ENCODE measurements at regions not wholly inside any gene's neighbourhood (a gene's known extent, or its start where the extent isn't known, plus 50 kb on each side); places are given as distances from the start of the nearest gene placed in this dataset.
"Not testable (repeated sequence)": the region's sequence is repeated elsewhere in the genome, so short reads cannot be mapped to it uniquely, and the experiment has no call there.

- DNase-seq, result not testable (repeated sequence)
Measured at GRCh38 chr1:120357046-120357445, 57.8 kb upstream of the NBPF8 start.

- DNase-seq, result peak; percentile 5
Measured at GRCh38 chr1:120356170-120356569, 58.7 kb upstream of the NBPF8 start.

GRCh38 chr1:120354618-120355184 is 60.1 kb upstream of the NBPF8 start:
- peak; percentile 59 for DNase-seq

DNA sequence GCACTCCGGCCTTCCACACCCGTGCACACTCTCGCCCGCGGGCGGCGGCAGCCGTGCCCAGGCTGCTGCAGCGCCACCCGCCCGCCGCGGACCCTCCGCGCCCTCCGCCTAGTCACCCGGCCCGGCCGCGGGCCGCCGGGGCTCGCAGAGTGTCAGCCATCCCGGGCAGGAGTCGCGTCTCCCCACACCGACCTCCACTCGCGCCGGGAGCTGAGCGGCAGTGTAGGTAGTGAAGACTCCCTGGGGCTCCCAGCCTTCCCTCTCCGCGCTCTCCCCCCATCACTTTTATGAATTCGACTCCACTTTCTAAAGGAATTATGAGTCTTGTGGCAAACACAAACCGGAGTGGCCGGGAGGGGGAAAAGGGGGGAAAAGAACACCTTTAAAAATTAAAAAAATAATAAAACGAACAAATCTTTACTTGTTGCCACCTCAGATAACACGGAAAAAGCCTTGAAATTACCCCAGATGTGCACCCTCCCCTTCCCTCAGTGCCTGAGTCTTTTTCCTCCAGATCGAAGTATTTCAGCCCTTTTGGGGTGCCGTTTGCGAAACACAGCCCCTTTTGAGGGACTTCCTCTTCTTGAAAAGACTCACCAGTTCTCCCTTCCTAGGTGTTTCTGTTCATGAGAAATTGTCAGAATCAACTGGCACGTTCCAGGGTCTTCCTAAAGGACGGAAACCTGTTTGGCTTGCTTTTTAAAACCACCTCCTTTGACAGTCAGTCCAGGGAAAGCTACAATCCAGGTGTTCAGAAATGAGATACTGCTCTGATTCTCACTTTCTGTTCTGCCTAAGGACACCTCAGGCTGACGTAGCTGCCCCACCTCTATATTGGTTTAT is 72.4 kb upstream of the NBPF8 start:
- DNase-seq, result not testable (repeated sequence)

DNA sequence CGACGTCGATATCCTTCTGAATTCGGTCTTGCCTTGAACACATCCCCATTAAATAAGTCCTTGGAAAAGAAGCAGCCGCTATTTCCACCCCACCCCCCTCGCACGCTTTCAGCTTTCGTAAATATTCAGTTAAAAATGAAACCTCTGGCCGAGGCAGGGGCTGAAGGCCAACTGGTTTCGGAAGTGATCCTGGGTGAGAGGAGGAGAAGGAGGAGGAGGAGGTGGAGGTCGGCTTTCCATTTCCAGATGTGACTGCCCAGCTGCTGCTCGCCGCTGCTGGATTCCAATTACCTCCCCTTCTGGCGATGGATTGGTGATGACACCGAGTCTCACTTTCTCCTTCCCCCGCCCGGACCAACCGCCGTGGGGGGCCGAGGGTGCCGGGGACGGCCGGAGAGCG is 73.1 kb upstream of the NBPF8 start:
- not testable (repeated sequence) for DNase-seq

GRCh38 chr1:120340838-120341751 is 73.7 kb upstream of the NBPF8 start:
- DNase-seq, result not testable (repeated sequence)

- DNase-seq, result not testable (repeated sequence)
Measured at GRCh38 chr1:120315738-120316137, 99.1 kb upstream of the NBPF8 start.

DNA sequence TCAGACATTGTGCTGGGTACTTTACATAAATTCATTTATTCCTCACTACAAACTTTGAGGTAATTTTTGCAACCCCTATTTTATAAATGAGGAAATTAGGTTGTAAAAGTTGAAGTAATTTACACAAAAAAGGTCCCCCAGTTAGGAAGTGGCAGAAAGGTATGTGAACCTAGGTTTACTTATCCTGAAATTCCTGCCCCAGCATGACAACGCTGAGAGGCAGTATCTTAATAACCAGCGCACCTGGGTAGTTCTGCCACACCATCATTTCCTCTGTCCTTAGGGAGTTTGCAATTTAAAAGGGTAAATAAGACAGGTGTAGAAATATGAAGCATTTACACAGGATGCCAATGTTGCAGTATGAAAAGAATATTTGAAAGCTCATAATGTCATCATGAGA is 102.9 kb upstream of the NBPF8 start:
- DNase-seq, result not testable (repeated sequence)

- DNase-seq, result not testable (repeated sequence)
Measured at GRCh38 chr1:120308940-120309578, 105.8 kb upstream of the NBPF8 start.

DNA sequence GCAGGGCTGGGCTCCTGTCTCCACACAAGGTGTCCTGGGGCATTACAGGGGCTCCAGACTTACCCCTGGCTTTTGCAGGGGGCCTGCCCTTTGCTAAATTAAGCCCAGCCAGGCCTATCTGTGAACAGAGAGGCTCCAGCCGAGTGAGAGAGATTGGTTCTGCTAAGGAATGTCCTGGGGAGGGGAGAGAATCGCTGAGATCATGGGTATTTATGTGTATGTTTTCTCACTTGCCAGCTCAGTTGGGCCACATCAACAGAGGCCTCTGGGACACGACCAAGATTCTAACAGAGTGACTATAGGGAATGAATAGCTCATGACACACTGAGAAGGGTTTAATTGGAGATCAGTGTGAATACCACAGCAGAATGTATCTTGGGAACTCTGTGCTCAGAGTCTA is 109.8 kb upstream of the NBPF8 start:
- not testable (repeated sequence) for DNase-seq

- not testable (repeated sequence) for DNase-seq
Measured at GRCh38 chr1:120304341-120304740, 110.5 kb upstream of the NBPF8 start.

DNA sequence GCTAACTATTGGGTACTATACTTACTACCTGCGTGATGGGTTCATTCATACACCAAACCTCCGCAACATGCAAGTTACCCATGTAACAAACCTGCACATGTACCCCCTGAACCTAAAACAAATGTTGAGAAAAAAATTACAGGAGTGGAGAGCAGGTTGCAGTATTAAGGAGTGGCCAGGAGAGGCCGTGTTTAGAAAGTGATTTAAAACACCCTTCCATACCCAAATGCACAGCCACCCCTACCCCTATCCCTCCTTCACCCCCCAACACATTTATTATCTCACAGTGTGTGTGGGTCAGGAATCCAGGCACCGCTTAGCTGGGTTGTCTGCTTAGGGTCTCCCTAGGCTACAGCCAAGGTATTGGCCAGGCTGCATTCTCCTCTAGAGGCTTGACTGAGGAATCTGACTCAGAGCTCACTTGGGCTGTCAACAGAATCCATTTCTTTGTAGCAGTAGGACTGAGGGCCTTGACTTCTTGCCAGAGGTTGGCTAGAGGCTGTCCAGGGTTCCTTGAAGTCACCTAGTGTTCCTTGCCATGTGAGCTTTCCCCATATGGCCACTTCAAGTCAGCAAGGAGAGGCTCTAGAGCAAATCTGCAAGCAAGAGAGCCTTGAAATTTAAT is 115.3 kb upstream of the NBPF8 start:
- DNase-seq, result not testable (repeated sequence)

- DNase-seq, result not testable (repeated sequence)
Measured at GRCh38 chr1:120298487-120298886, 116.3 kb upstream of the NBPF8 start.

DNA sequence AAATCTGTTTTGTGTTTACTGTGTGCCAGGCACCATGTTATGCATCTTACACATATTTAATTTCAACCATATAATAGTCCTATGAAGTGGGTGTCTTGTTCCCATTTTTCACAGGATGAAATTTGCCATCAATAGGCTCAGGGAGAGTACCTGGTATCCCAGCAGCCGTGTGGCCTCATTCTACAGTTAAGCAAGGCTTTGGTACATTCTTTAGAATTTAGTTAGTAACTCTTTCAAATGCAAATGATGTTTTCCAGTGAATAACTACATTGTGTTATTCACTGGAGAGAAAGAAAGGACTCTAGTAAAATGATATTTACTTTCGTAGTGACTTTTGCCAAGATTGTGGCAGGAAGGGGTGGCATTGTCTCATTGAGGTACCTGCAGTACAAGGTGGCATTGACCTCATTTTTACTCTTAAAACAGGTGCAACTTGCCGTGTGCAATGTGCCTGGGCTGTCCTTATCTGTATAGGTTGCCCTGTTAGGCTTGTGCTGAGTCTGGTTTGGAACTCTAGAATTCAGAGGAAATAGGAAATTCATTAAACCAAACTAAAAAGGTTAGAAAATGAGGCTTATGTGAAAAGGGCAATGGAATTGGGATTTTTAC is 117.4 kb upstream of the NBPF8 start:
- DNase-seq, result not testable (repeated sequence)

- not testable (repeated sequence) for DNase-seq
Measured at GRCh38 chr1:120290105-120290504, 113.8 kb upstream of the SEC22B start.

DNA sequence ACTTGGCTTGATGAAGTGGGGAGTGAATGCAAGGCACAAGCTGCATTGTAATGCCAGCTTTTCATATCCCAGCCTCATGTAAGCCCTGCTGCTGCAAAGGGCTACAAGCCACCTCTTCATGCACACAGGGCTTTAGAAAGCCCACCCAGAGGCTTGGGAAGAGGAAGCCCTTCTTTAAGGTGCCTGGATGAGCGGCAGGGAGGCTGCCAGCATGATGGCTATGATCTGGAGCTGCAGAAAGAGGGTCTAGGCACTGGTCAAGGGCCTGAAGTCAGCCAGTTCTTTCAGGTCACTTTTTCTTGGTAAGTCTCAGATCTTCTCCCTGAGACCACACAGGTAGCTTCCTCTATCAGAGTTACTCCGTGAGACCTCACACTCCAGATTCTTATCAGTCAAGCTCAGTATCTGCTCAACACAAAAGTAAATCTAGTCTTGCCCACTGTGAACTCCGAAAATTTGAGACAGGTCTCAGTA is 113.3 kb upstream of the SEC22B start:
- not testable (repeated sequence) for DNase-seq

DNA sequence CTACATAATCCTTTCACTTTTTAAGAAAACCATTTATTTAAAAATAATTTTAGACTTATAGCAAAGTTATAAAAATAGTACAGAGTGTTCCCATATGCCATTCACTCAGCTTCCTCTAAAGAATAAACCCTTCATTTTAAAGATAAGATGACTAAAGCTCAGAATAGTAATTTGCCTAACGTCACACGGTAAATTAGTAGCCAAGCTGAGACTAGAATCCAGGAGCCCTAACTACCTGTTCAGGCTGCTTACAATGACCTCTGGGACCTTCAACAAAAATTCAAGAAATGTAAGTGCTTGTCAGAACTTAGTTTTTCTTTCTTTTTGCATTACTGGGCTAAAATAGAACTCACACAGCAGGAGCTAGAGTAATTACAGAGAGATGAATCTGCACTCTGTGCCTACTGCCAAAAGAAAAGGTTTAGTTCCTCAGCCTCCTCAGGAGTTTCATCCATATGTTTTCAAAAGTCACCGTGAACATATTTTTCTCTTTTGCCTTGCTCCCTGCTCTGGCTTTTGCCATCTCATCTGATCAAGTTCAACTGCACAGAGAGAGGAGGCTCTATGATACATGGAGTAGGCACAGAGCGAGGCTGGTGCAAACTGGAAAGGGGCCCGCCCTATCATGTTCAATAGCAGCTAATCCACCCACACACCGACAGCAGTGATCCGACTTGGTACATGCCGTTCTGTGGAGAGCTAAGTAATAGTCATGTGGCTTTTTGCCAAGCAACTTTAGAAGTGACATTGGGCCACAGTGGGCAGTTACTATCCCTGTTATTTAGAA is 112.7 kb upstream of the SEC22B start:
- DNase-seq, result not testable (repeated sequence)

- DNase-seq, result not testable (repeated sequence)
Measured at GRCh38 chr1:120288167-120288566, 111.8 kb upstream of the SEC22B start.

GRCh38 chr1:120282744-120283464 is 106.6 kb upstream of the SEC22B start:
- DNase-seq, result not testable (repeated sequence)

DNA sequence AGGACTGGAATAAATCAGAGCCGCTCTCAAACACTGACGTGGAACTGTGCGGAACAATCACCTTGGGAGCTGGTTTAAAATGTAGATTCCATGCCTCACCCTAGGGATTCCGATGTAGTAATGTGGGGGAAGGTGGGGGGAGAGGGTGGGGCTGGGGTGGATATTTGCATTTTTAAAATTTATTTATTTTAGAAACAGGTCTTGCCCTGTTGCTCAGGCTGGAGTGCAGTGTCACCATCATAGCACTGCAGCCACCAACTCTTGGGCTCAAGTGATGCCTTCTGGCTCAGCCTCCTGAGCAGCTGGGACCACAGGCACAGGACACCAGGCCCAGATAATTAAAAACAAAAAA is 101.9 kb upstream of the SEC22B start:
- DNase-seq, result not testable (repeated sequence)
